HG03558 (cell line): ENCODE measurements at regions not wholly inside any gene's neighbourhood (a gene's known extent, or its start where the extent isn't known, plus 50 kb on each side); places are given as distances from the start of the nearest gene placed in this dataset.
A peak's percentile ranks its signal among the peaks of the same experiment; 100 is the strongest.

Experiments
- ATAC-seq: cut with Tn5 transposase; IDR thresholded peaks from one replicate; pipeline ENCODE4 v1.9.1; 2021; ENCODE audit warnings: moderate number of reproducible peaks; ENCODE audit not compliant: unreplicated experiment; ENCODE audit errors: extremely low read depth

DNA sequence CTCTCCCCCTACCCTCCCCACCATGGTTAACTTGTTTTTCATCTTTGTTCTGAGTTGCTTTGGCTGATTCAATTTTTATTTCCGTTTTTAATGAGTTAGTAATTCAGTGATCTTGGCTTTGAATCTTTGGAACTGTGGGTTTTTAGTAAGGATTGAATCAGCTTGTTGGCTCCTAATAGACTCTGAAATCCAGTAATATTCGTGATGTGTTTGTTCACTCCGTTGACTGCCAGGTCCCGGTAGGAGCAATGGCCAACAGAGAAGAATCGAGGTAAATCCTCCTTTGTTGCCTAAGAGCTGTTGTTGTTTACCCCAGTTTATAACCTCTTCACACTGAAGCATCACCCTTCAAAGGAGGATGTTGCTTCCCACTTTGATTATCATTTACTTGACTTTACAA lies 92.7 kb downstream of the PCSK1 start:
- no peak for ATAC-seq

DNA sequence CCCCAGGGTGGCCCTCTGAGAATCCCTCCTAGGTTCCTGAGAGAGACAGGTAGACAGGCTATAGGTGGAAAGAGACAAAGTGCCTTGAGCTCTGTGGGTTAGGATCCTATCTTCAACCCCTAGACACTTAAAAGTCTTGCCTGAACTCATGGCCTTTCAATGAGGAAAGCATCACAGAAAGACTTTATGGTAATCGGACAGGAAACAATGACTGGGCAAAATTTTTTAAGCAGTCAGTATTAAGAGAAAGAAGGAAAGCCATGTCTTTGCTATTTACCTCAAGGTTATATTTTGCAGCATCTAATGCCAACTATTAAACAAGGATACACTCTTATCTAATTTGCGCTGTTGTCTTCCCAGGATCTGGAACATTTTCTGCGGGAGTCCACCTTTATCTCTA lies 93.2 kb downstream of the PCSK1 start:
- ATAC-seq: no peak

DNA sequence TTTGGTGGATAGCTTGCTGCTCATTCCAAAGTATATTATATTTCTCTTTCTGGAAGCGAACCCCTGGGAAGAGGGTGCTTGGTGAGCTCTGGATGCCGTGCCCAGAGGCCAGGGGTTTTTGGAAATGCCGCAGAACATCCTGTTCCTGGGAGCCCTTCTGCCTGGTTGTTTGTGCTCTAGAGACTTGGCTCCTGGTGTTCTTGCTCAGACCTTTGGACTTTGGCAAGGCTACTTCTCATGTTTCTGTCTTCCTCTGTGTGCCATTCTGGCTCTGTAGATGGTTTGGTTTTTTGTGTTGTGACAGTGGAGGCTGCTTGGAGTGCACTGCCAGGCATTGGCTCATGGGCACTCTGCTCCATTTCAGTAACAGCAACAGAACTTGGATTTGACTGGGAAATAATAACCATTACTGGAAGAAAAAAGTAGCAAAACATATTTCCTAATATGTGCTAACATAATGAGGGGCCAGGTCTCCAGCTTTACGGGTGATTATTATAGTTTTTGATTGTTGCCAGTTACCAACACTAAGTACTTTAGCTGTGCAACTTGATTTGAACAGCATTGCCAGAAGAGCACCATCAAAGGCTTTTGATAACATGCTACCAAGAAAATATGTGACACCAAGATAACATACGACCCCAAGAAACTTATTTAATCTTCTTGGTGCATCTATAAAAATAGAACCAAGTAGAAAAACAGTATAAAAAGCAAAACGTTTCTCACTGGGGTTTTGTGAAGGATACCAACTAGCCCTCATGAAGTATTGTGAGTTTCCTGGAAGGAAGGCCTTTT lies 94.2 kb downstream of the PCSK1 start:
- no peak for ATAC-seq

DNA sequence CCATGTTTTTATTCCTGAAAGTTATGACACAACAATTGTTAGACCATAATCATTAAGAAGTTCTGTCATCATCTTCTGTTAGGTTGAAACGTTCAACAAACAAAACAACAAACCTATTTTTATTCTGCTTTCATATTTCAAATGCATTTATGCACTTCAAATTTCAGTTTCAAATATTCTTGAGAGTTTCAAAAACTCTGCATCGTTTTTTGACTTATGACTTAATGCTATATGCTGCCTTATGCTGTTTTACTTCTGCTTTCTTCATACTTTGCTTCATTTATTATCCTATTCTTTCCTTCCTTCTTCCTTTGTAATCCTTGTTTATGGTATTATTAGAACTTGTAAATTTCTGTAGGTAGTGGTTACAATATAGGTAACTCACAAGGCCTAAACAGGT lies 95.0 kb downstream of the PCSK1 start:
- ATAC-seq: peak; percentile 35

DNA sequence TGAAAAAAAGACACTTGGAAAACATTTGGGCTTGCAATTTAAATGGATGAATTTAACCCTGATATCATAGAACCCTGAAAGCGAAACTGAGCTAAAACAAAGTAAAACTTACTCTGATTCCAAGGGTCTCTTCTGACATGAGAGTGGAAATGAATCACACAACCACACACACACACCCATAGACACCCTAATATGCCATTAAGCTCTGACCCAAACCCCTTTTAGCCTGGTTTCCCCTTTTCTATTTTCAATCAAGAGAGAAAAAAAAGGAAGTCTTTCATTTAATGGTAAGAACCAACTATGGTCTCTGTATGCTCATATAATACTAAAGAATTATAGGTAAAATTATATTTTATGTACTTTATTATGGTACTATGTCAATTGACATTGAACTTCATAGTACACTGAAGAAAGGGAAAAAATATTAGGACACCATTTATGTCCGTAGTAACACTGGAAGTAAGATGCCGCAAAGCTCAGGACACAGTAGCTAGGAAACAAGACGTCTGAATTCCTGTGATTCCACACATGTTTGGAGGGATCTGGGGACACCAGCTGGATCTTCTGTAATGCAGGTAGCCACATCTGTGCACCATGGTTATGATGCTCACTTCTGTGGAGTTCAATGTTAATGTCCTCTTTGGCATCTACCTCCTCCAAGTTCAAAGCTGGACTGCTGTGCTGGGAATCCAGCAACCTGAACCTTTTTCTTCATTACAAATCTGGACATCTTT lies 95.8 kb downstream of the PCSK1 start:
- ATAC-seq: no peak

DNA sequence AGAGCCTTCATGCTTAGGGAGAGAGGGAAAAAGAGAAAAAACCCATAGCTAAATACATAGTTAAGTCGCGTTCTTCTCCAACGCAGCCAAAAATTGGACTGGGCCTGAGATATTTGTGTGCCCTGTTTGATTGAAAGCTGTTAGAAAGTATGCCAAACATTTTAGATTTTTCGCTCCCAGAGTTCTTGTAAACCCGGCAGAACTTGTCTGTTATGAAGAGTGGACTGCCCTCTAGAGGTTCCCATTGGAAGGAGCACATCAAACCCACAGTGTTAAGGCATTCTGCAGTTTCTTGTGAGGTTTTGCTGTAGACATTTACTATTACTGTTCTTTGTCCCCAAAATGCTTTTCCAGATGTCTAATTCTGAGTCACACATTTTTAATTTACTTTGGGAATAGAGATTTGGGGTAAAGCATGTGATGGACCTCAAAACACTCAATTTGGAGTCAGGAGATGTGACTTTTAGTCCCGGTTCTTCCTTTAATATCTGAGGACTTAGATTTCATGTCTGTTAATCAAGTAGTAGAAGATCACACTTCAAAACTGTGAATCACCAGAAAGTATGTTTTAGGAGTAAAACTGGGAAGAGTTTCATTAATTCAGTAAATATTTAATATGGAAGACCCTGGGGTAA lies 96.6 kb downstream of the PCSK1 start:
- no peak for ATAC-seq

DNA sequence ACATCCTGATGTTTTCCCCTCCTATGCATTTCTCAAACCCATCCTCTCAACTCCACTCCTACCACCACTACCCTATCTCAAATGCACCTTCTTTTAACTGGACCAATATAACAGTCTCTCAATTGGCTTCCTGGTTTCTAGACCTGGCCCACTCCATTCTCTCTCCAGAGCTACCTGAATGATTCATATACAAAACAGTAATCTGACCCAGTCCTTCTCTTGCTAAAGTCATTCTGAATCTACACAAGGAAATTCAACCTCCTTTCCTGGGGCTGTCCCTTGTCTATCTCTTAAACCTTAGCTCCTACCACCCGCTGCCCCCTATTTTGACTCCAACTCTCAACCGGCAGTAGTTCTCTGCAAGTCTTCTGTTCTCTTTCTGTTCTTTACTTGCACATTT lies 97.2 kb downstream of the PCSK1 start:
- no peak for ATAC-seq

DNA sequence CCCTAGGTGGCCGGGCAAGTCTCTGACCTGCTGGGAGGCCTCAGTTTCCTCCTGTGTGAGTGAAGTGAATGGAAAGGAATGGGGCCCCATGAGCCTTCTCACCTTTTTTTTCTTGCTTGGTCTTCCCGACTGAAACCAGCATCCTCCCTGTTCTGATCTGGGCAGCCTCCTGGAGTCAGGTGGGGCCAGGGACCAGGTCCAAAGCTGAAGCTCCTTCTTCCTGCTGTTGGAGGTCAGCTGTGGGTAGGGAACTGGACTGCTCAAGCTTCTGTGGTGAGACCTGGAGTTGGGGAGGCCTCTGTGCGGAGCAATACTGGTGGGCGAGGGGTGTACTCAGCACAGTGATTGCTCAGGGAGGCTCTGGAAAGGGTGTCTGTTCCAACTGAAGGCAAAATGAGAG lies 99.7 kb downstream of the PCSK1 start:
- ATAC-seq: no peak

DNA sequence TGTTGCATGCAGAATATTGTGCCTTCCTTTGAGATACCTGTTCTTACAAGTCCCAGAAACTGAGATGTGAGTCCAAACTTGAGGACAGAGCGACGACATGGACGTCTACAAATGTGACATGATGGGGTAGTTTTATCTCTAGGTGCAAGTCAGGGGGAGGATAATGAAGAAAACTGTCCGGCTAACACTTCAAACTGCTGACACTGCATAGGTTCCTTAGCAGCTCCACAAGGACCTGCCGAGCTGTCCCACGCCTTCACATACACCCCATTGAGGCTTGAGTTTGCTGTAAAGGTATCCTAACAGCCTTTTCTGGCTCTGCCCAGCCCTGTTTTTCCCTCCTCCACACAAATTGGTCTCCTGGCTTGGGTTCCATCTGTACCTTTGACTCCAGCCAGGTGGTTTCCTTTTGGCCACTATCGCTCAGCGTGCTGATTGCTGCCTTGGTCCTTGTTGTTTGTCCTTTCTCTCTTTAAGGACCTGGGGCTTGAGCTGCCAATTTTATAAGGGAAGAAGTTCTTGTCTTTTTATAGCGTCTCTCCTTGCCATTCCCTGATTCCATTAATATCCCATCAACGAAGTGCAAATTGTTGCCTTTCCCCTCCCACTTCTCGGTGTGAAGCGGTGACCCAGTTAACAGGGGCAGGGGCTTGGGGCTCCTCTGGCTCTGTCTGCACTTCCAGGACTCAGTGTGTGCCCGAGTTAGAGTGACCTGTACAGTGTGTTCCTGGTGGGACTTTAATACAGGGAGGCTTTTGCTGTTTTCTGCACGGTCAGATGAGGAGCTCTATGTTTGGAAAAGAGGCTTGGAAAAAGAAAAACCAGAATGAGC lies 100.3 kb downstream of the PCSK1 start:
- no peak for ATAC-seq

DNA sequence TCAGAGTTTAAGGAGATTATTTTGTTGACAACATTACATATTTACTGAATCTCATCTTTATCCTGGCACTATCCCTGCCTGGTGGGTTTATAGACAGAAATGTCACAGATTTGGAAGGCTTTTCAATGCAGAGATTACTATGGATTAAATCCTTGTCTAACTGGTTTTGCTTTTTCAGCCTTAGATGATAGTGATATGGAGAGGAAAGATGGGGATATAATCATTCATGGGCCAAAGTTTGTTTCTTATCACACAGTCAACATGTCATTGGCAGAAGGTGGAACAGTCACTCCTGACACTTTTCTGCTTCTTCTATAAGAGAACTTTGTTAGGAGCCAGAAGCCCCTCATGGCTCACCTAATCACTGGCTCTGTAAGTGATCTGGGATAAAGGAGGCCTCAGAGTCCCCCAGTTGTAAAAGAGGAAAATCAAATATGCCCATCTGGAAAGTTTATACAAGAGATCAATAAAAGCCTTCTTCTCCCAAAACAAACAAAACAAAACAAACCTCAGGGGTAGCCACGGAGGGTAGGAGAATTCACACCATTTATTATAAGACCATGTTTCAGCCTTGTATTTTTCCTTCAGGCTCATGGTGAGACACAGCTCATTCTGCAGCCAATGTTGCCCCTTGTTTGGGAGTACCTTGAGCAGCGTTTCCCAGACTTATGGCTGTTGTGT lies 101.2 kb downstream of the PCSK1 start:
- no peak for ATAC-seq

DNA sequence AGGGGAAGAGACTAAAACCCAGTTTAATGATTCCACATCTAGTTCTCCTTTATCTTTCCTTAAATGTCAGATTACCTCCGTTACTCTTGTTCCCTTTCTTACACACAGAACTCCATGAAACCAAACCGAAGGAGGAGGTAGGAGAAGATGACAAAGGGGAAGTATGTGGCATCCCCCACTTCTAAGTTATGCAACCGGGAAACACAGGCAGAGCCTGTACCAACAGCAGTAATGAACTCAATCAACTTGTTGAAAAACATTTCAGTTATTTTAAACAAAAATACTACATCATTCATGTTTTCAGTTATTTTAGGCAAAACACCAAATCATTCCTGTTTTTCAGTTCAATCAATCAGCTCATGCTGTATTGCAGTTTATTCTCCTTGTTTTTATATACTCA lies 101.8 kb downstream of the PCSK1 start:
- no peak for ATAC-seq

DNA sequence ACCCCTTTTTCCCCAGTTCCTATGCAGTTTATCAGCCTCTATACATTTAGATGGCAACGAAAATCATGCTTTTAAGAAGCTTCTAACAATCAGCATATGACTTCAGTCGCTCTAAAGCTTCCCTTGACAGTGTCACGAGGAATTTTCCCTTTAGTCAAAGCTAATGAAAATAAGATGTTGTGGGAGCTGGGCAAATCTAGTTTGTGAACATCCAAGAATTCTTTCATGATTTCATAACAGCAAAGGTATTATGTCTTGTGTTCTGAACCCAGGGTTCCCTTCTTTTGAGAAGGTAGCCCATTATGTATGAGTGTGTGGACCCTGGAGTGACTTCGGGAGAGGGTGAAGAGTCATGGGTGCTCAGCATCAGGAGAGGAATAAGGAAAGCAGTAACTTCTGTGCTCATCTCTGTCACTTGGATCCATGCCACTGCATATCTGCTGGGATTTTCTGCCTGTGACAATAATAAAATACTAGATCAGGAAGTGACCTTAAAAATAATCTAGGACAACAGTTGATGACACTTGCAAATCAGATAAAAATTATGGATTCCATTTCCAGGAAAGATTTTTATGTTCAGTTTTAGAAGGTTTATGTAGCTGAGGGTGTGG lies 102.4 kb downstream of the PCSK1 start:
- no peak for ATAC-seq

DNA sequence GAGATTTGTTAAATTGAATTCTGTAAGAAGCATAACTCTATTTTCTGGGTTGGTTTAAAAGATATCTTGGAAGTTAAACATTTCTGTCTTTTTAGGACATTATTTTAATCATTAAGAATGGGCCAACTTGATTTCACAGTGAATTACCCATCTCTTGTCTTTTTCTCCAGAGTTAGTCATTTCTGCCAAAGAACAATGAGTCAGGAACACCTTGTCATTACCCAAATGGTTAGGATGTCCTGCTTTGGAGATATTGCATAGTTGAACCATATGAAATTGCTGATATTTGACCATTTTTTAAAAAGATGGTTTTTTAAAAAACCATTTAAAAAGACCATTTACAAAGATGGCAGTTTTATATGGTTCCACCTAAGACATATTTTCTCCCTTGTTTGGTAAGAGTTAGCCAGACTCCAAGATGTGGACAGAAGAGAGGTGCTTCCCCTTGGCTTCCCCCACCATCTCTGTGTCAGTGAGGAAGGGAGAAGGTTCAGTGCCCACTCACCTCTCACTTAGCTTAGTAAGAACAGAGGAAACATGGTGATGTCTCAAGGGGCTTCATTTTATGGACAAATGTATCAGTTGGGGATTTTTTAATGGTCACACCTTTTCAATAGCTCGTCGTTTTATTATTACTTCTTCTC lies 103.0 kb downstream of the PCSK1 start:
- no peak for ATAC-seq

DNA sequence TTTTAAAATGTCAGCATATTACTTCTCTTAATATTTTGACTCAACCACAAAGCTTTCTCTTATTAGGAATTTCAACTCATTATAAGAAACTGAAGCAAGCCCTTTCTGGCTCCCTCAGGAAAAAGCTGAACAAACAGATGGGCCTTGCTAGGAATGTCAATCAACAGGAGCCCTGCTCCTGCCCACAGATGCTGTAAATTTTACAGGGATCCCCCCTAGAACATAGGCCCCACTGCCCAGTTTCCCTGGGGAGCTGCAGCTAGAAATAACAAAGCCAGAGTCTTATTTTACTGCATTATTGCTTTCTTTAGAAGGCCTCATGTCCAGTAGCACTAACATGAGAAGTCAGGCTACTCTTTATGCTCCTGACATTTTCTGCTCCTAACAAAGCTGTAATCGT lies 103.8 kb downstream of the PCSK1 start:
- no peak for ATAC-seq

DNA sequence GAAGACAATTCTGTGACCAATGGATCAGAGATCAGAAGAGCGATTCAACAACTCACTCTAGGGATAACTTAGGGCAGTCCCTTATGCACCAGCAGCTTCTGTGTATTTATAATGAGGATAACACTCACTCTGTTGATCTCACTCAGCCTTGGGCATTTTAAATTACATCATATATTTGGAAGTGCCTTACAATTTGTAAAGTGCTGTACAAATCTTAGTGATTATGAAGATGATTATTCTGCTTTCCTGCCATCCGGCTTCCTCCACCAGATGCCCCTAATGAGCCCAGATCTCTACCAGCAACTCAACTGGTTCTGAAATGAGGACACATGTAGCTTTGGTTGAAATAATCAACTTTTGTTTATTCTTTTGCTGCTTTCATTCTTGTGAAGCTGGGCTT lies 105.3 kb downstream of the PCSK1 start:
- no peak for ATAC-seq

DNA sequence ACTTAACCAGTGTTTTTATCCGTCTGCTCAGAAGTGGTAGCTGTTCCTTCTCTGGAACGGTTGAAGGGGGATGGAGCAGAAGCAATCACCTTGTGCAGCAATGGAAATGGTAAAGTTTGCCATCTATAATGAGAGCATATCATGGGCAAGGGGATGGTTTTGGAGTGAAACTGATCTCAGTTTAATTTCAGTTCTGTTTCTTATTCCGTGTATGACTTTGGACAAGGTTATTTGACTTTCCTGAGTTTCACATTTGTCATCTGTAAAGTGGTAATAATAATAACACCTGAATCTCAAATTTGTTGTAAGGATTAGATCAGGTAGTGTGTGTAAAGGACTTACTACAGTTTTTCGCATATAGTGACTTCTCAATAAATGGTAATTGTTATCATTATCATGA lies 106.1 kb downstream of the PCSK1 start:
- peak; percentile 56 for ATAC-seq

DNA sequence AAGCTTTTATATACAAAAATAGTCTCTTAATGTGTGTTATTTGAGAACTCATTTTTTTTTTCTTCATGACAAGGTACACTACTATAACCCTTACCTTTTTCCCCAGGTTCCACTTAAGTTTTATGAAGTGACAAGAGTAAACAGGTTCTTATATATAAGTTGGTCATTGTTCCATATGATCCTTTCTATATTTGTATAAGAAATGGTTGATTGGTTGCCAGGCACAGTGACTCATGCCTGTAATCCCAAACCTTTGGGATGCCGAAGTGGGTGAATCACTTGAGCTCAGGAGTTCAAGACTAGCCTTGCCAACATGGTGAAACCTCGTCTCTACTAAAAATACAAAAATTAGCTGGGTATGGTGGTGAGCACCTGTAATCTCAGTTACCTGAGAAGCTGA lies 108.3 kb downstream of the PCSK1 start:
- no peak for ATAC-seq

DNA sequence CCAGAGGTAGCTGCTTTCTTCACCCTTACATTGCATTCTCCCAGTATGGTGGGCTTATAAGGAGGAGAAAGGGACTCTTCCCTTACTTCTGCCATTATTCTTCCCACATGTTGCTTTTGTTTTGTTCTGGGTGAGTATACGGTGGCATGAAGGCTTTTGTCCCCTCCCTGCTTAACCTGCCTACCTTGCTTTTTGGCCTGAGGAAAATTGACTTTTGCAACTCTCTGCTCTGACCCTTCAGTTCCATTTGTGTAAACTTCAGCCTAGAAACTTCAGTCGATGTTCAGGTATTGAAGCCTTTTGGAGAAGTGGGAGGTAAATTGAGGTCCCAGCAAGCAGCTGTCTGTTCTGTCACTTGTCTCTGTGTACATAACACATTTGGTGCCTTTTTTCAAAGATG lies 110.2 kb downstream of the PCSK1 start:
- ATAC-seq: no peak

DNA sequence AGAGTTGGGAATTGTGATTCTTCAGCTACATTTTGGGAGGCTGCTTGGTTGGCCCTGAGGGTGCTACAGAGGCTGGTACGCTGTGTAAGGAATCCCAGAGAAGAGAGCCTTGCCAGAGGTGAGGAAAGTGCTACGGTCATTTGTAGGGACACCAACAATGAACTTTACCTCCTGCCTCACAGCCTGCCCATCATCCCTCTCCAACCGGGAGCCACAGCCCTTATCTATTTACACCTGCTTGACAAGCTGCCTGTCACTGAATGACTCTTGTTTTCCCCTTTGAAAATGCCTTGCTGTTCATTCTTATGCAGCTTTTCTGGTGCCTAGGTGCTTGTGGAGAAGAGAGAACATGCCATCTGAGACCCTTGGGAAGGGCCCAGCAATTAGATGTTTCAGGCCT lies 110.8 kb downstream of the PCSK1 start:
- no peak for ATAC-seq
